Prostate gland (tissue), 2 donors: ENCODE measurements at regions not wholly inside any gene's neighbourhood (a gene's known extent, or its start where the extent isn't known, plus 50 kb on each side); places are given as distances from the start of the nearest gene placed in this dataset.

Source experiments
- DNase-seq: peaks from one replicate; pipeline ENCODE4 v3.0.0-alpha.2; 2019; ENCODE audit warnings: low spot score
- H3K27ac ChIP-seq, 2 donors: fragments of 200-600 bp; sonication (generic); 2 replicates each; pipeline ENCODE4 v1.5.1; 2017 to 2019
- H3K27me3 ChIP-seq: fragments of 200-600 bp; sonication (generic); replicated peaks from 2 replicates; pipeline ENCODE4 v1.5.1; 2019; ENCODE audit not compliant: insufficient read depth
- H3K36me3 ChIP-seq, 2 donors: fragments of 200-600 bp; sonication (generic); 1 replicate in 1 of 2; 2 replicates in 1 of 2; pipeline versions ENCODE4 v1.5.1 to v1.8.1; 2017 to 2019
- H3K4me1 ChIP-seq: fragments of 200-600 bp; sonication (generic); replicated peaks from 2 replicates; pipeline ENCODE4 v1.5.1; 2019
- H3K4me3 ChIP-seq, 2 donors: fragments of 200-600 bp; sonication (generic); 2 replicates each; pipeline ENCODE4 v1.5.1; 2017 to 2019
- H3K9me3 ChIP-seq: fragments of 200-600 bp; sonication (generic); 2 replicates; pipeline ENCODE4 v1.5.1; 2017
- CTCF ChIP-seq, 4 experiments: fragments of 200-600 bp in 2 of 4; fragments of 450-650 bp in 2 of 4; sonication (generic) in 2 of 4; IDR thresholded peaks; 1 replicate in 3 of 4; 2 replicates in 1 of 4; pipeline ENCODE4 v1.5.1; 2016 to 2019; ENCODE audit warnings: antibody characterized with exemption in 4 of 4, mild to moderate bottlenecking in 2 of 4, moderate library complexity in 2 of 4
- POLR2A ChIP-seq: fragments of 450-650 bp; IDR thresholded peaks from one replicate; pipeline ENCODE4 v1.6.1; 2016; ENCODE audit warnings: antibody characterized with exemption, mild to moderate bottlenecking
- POLR2AphosphoS5 ChIP-seq: sonication (generic); formaldehyde crosslinking; IDR thresholded peaks from one replicate; pipeline ENCODE4 v1.6.1; 2017; ENCODE audit warnings: antibody characterized with exemption
- WGBS: methylation state at CpG from one replicate; pipeline ENCODE4 v1.1.5; 2018; 5-methylcytosine and 5-hydroxymethylcytosine counted together
- intact Hi-C: fragments of 100-400 bp; cut with DNase I; formaldehyde crosslinking; loops from one replicate; pipeline ENCODE4 v1.14.2; 2022

- intact Hi-C loops: no loop called here
- no peaks in the 10 kb centered on the region for H3K27me3 ChIP-seq
- TF ChIP-seq CTCF (IDR thresholded peaks at IDR 0.05): no peak
Measured at GRCh38 chr14:94897561-94897960, 127.6 kb upstream of the GSC start.

GRCh38 chr14:94897082-94897481 lies 127.2 kb upstream of the GSC start:
- Histone ChIP-seq H3K36me3 (no peaks in the 10 kb centered on the region), H3K4me3 (no peak overlapping the region), H3K4me1 (no peaks in the 10 kb centered on the region), H3K27me3 (no peaks in the 10 kb centered on the region), H3K27ac (no peak overlapping the region), H3K9me3 (no peaks in the 10 kb centered on the region)
- DNase-seq: no peak
- intact Hi-C loops: no loop called here
- TF ChIP-seq CTCF (IDR thresholded peaks at IDR 0.05) (no peak), POLR2A (no peak), POLR2AphosphoS5 (no peak)
- WGBS: 70% methylated on average over 6 of the region's 6 CpGs

More at GRCh38 chr14:94897561-94897960, 127.6 kb upstream of the GSC start:
- Histone ChIP-seq H3K4me1 (no peaks in the 10 kb centered on the region), H3K27ac (no peak overlapping the region), H3K36me3 (no peaks in the 10 kb centered on the region), H3K4me3 (no peak overlapping the region), H3K9me3 (no peaks in the 10 kb centered on the region)
- DNase-seq: no peak
- 61% methylated on average over 4 of the region's 4 CpGs for WGBS

- Histone ChIP-seq H3K27ac (no peak overlapping the region), H3K4me1 (no peaks in the 10 kb centered on the region), H3K4me3 (no peak overlapping the region), H3K27me3 (no peaks in the 10 kb centered on the region), H3K36me3 (no peaks in the 10 kb centered on the region), H3K9me3 (no peaks in the 10 kb centered on the region)
- 86% methylated on average over 15 of the region's 17 CpGs for WGBS
- no peak for DNase-seq
- intact Hi-C loops: no loop called here
- TF ChIP-seq POLR2AphosphoS5: no peak
- TF ChIP-seq POLR2A: no peak
- TF ChIP-seq CTCF (IDR thresholded peaks at IDR 0.05): no peak
Measured at GRCh38 chr14:94893411-94894160, 123.7 kb upstream of the GSC start.

GRCh38 chr14:94890785-94891184 lies 120.9 kb upstream of the GSC start:
- Histone ChIP-seq H3K27me3 (no peaks in the 10 kb centered on the region), H3K9me3 (no peaks in the 10 kb centered on the region), H3K4me1 (no peaks in the 10 kb centered on the region), H3K27ac (no peak overlapping the region), H3K36me3 (no peaks in the 10 kb centered on the region), H3K4me3 (no peak overlapping the region)
- no peak for DNase-seq
- intact Hi-C loops: no loop called here
- 63% methylated on average over 6 of the region's 6 CpGs for WGBS
- no peak for TF ChIP-seq CTCF (IDR thresholded peaks at IDR 0.05)
- TF ChIP-seq POLR2AphosphoS5: no peak
- TF ChIP-seq POLR2A: no peak
